Heart left ventricle (tissue), 16 donors: ENCODE measurements at regions not wholly inside any gene's neighbourhood (a gene's known extent, or its start where the extent isn't known, plus 50 kb on each side); places are given as distances from the start of the nearest gene placed in this dataset.

Experiments used
- ATAC-seq, 4 donors: fragments of 200-7000 bp; cut with Tn5 transposase; one replicate each; pipeline ENCODE4 v1.9.1; 2020 to 2022; ENCODE audit warnings: moderate library complexity in 4 of 4, mild to moderate bottlenecking in 3 of 4, moderate number of reproducible peaks in 1 of 4
- DNase-seq, 5 donors: peaks; one replicate each; pipeline ENCODE4 v3.0.0-alpha.2; 2020
- H3K27ac ChIP-seq, 12 donors: fragments of 200-600 bp; sonication (generic) in 4 of 12; one replicate each; pipeline versions ENCODE4 v1.5.0 to v1.8.0; 2016 to 2022; ENCODE audit warnings: mild to moderate bottlenecking in 2 of 12
- H3K27me3 ChIP-seq, 9 donors: fragments of 200-600 bp; sonication (generic) in 2 of 9; one replicate each; pipeline versions ENCODE4 v1.5.1 to v1.8.0; 2016 to 2022; ENCODE audit warnings: mild to moderate bottlenecking in 3 of 9
- H3K36me3 ChIP-seq, 9 donors: fragments of 200-600 bp; sonication (generic) in 2 of 9; one replicate each; pipeline versions ENCODE4 v1.5.0 to v1.8.0; 2018 to 2022; ENCODE audit warnings: mild to moderate bottlenecking in 2 of 9
- H3K4me1 ChIP-seq, 12 donors: fragments of 200-600 bp; sonication (generic) in 4 of 12; one replicate each; pipeline versions ENCODE4 v1.5.0 to v1.8.0; 2016 to 2022; ENCODE audit warnings: mild to moderate bottlenecking in 3 of 12
- H3K4me3 ChIP-seq, 12 donors: fragments of 200-600 bp; sonication (generic) in 4 of 12; one replicate each; pipeline versions ENCODE4 v1.5.0 to v1.8.0; 2017 to 2022; ENCODE audit warnings: mild to moderate bottlenecking in 9 of 12, moderate library complexity in 4 of 12
- H3K9me3 ChIP-seq, 12 donors: fragments of 200-600 bp; sonication (generic) in 4 of 12; one replicate each; pipeline versions ENCODE4 v1.5.0 to v1.8.0; 2016 to 2022; ENCODE audit warnings: mild to moderate bottlenecking in 1 of 12
- POLR2A ChIP-seq, 2 donors: fragments of 450-650 bp; IDR thresholded peaks; one replicate each; pipeline ENCODE4 v1.6.1; 2017; ENCODE audit warnings: antibody characterized with exemption in 2 of 2, mild to moderate bottlenecking in 2 of 2, moderate library complexity in 2 of 2
- WGBS, 4 donors: extraction: QIAGEN DNeasy Blood & Tissue Kit in 2 of 4; methylation state at CpG; one replicate each; pipeline versions ENCODE4 v1.1.5 to v1.1.7; 2013 to 2018; 5-methylcytosine and 5-hydroxymethylcytosine counted together
- intact Hi-C, 10 donors: fragments of 100-400 bp; cut with DNase I; formaldehyde crosslinking; loops; one replicate each; pipeline versions ENCODE4 v1.11.1 to v1.14.2; 2022
- TF ChIP-seq, protein P1 (sequence below), 12 donors: fragments of 200-600 bp; sonication (generic) in 4 of 12; IDR thresholded peaks; one replicate each; pipeline versions ENCODE4 v1.5.0 to v1.8.0; 2018 to 2022; ENCODE audit warnings: antibody characterized with exemption in 12 of 12, mild to moderate bottlenecking in 5 of 12
- donor health status: ischemic (EF 13 %, LVEDD 7.1; RV severe dilation, severe dysfunction).
- donor health status: healthy with polysubstance abuse.
- donor health status: DM: no; HTN: yes; CAD: no.
- donor health status: DM: no; HTN: no; CAD: no.
- donor health status: ischemic (EF 25% LVEDD 6.9; RV normal size, moderate dysfunction).
- donor health status: ischemic (EF 25% LVEDD 5.7; RV mildly dilated, moderate dysfunction).
- donor health status: healthy.
- donor health status: DM: yes; HTN: yes; CAD: no.
- donor health status: ischemic (EF 35%, LVEDD 5.7; RV mildly dilated, moderate dysfunction).
- donor health status: nonischemic (EF 11% LVEDD 7.7; RV severe dilation, severe dysfunction).
- donor health status: DM: yes; HTN: yes; CAD: no.
- donor health status: PGD.
- donor health status: ischemic (EF 29% LVEDD 5.4; RV normal size, mild dysfunction).
- donor health status: nonischemic (EF 23%, LVEDD 6.1; RV moderate dilation, normal function).

DNA sequence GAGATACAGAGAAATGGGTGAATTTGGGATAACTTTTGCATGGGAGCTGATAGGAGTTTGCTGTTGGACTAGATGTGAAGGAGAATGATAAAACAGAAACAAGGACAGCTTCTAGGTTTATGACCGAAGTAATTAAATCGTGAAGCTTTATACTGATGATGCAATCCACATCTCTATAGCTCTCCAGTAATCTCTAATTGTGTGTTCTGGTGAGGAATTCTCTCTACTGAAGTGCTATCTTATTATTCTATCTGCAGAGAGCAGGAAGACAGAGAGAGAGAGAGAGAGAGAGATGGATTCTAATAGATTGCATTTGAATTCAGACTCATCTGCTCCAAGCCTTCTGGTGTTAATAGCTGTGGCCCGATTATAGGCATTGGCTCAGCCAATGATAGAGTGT is 113.5 kb upstream of the FRMD4B start:
- Histone ChIP-seq H3K9me3 (no peaks in the 10 kb centered on the region), H3K27me3 (no peaks in the 10 kb centered on the region), H3K27ac (peak overlapping the region in 8 of 12 donors; percentile 14 to 86 (median 49)), H3K4me3 (no peak overlapping the region), H3K4me1 (peaks cover 0 to 26% (median 16%) of the 10 kb centered on the region in 12 donors), H3K36me3 (no peaks in the 10 kb centered on the region)
- intact Hi-C loops: no loop called here
- TF ChIP-seq, protein P1, sequence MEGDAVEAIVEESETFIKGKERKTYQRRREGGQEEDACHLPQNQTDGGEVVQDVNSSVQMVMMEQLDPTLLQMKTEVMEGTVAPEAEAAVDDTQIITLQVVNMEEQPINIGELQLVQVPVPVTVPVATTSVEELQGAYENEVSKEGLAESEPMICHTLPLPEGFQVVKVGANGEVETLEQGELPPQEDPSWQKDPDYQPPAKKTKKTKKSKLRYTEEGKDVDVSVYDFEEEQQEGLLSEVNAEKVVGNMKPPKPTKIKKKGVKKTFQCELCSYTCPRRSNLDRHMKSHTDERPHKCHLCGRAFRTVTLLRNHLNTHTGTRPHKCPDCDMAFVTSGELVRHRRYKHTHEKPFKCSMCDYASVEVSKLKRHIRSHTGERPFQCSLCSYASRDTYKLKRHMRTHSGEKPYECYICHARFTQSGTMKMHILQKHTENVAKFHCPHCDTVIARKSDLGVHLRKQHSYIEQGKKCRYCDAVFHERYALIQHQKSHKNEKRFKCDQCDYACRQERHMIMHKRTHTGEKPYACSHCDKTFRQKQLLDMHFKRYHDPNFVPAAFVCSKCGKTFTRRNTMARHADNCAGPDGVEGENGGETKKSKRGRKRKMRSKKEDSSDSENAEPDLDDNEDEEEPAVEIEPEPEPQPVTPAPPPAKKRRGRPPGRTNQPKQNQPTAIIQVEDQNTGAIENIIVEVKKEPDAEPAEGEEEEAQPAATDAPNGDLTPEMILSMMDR (IDR thresholded peaks at IDR 0.05): no peak
- no peak for TF ChIP-seq POLR2A (IDR thresholded peaks at IDR 0.05)
- ATAC-seq: no peak
- 58 to 73% (median 69%) methylated on average over 3 of the region's 3 CpGs for WGBS, 4 donors
- no peak for DNase-seq

DNA sequence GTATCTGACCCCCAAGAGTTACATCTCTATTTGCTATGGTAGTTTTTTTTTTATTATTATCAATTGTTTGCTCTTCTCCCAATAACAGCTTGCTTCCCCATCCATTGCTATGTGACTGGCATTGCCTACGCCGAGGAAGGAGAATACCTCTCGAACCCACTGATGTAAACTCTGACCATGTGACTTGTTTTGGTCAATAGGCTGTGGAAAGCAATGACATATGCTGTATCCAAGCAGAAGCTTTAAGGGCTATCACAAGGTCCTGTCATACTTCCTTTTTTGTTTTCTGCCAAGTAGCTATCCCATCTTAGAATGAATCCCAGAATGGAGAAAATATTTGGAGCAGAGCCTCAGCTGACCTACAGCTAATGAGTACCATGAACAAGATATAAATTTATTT is 111.0 kb upstream of the FRMD4B start:
- Histone ChIP-seq H3K4me3 (no peak overlapping the region), H3K4me1 (peaks cover 0 to 50% (median 28%) of the 10 kb centered on the region in 12 donors), H3K27me3 (no peaks in the 10 kb centered on the region), H3K36me3 (no peaks in the 10 kb centered on the region), H3K9me3 (no peaks in the 10 kb centered on the region), H3K27ac (no peak overlapping the region)
- 91 to 98% (median 95%) methylated on average over 3 of the region's 3 CpGs for WGBS, 4 donors
- TF ChIP-seq, protein P1 (IDR thresholded peaks at IDR 0.05): no peak
- TF ChIP-seq POLR2A (IDR thresholded peaks at IDR 0.05): no peak
- intact Hi-C loops: no loop called here
- DNase-seq (no peak), ATAC-seq (no peak)

DNA sequence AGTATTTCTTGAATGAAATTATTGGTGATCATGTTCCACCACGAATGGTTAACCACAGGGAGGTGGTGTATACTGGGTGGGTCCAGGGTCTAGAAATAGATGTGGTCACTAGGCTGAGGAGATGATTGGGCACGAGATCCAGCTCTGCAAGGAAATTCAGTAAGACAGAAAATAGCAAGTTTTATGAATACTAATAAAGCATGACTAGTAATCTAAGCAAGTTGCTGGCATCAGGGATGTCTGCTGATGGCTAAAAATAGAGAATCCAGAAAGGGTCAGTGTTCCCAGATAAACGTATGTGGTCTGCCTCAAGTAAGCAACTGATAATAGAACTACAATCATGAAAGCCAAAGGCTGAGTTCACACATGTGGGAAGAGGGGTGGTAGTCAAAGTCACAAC is 108.3 kb upstream of the FRMD4B start:
- no peak for DNase-seq
- no peak for TF ChIP-seq POLR2A (IDR thresholded peaks at IDR 0.05)
- TF ChIP-seq, protein P1 (IDR thresholded peaks at IDR 0.05): no peak
- H3K4me1 ChIP-seq: peaks cover 0 to 46% (median 17%) of the 10 kb centered on the region in 12 donors
- no peak overlapping the region for H3K4me3 ChIP-seq
- H3K27ac ChIP-seq: peak overlapping the region in 8 of 12 donors; percentile 8 to 65 (median 40)
- ATAC-seq: peak; percentile 62 to 78 (median 74)
- 36 to 43% (median 41%) methylated on average over 3 of the region's 3 CpGs for WGBS, 4 donors
- no peaks in the 10 kb centered on the region for H3K36me3 ChIP-seq
- intact Hi-C loops: no loop called here
- H3K9me3 ChIP-seq: no peaks in the 10 kb centered on the region
- no peaks in the 10 kb centered on the region for H3K27me3 ChIP-seq

DNA sequence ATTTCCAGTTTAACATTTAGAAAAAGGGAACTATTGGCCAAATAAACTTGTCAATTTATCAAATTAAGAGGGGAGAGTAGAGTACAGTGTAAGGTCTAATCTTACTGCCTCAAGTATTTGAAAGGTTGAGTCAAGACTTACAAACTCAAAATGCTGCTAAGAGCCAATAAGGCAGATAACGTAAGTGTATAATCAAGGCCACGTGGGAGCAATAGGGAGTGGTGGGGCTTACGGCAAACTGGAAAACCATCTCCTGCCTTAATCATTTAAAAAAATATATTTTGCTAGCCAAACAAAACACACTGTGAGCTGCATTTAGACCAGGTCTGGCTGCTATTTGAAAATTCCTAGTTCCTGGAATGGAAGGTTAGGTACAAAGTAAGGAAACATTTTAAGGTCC is 107.3 kb upstream of the FRMD4B start:
- Histone ChIP-seq H3K27ac (peak overlapping the region in 7 of 12 donors; percentile 8 to 56 (median 37)), H3K36me3 (no peaks in the 10 kb centered on the region), H3K4me1 (peaks cover 0 to 42% (median 14%) of the 10 kb centered on the region in 12 donors), H3K4me3 (no peak overlapping the region), H3K27me3 (no peaks in the 10 kb centered on the region), H3K9me3 (no peaks in the 10 kb centered on the region)
- DNase-seq (no peak), ATAC-seq (no peak)
- 32 to 51% (median 42%) methylated on average over 3 of the region's 3 CpGs for WGBS, 4 donors
- intact Hi-C loops: no loop called here
- no peak for TF ChIP-seq POLR2A (IDR thresholded peaks at IDR 0.05)
- TF ChIP-seq, protein P1 (IDR thresholded peaks at IDR 0.05): no peak
